Neural progenitor cell (in vitro differentiated cells): ENCODE measurements at regions not wholly inside any gene's neighbourhood (a gene's known extent, or its start where the extent isn't known, plus 50 kb on each side); places are given as distances from the start of the nearest gene placed in this dataset.

ENCODE experiments used
- DNase-seq: peaks from one replicate; pipeline ENCODE4 v3.0.0-alpha.2; 2016; ENCODE audit warnings: low spot score
- H2AFZ ChIP-seq: fragments of 200-600 bp; sonication (generic); replicated peaks from 2 replicates; pipeline ENCODE4 v1.6.1; 2016; ENCODE audit warnings: antibody characterized with exemption
- H3F3A ChIP-seq: fragments of 200-600 bp; sonication (generic); 2 replicates; pipeline ENCODE4 v1.6.1; 2016; ENCODE audit warnings: antibody characterized with exemption, low read depth
- H3K27ac ChIP-seq: fragments of 200-600 bp; sonication (generic); 2 replicates; pipeline ENCODE4 v1.5.1; 2016; ENCODE audit warnings: mild to moderate bottlenecking
- H3K27me3 ChIP-seq: fragments of 200-600 bp; sonication (generic); 2 replicates; pipeline ENCODE4 v1.6.1; 2016; ENCODE audit warnings: mild to moderate bottlenecking, moderate library complexity
- H3K36me3 ChIP-seq: fragments of 200-600 bp; sonication (generic); 2 replicates; pipeline ENCODE4 v1.5.1; 2016
- H3K4me1 ChIP-seq: fragments of 200-600 bp; sonication (generic); 2 replicates; pipeline ENCODE4 v1.6.1; 2016; ENCODE audit warnings: mixed run types
- H3K4me2 ChIP-seq: fragments of 200-600 bp; sonication (generic); 2 replicates; pipeline ENCODE4 v1.6.1; 2016
- H3K4me3 ChIP-seq: fragments of 200-600 bp; sonication (generic); 2 replicates; pipeline ENCODE4 v1.5.1; 2016
- H3K79me2 ChIP-seq: fragments of 200-600 bp; sonication (generic); 2 replicates; pipeline ENCODE4 v1.6.1; 2016; ENCODE audit warnings: low read depth
- H3K9ac ChIP-seq: fragments of 200-600 bp; sonication (generic); 2 replicates; pipeline ENCODE4 v1.6.1; 2016
- H3K9me3 ChIP-seq: fragments of 200-600 bp; sonication (generic); 2 replicates; pipeline ENCODE4 v1.5.1; 2016; ENCODE audit warnings: low read depth
- H4K20me1 ChIP-seq: fragments of 200-600 bp; sonication (generic); 2 replicates; pipeline ENCODE4 v1.6.1; 2016; ENCODE audit warnings: low read depth
- H3K27ac Mint-ChIP-seq: 3 replicates; pipeline ENCODE4 v1.8.0; 2021; ENCODE audit warnings: mixed read lengths
- H3K27me3 Mint-ChIP-seq: 2 replicates; pipeline ENCODE4 v1.8.0; 2022; ENCODE audit warnings: low read depth, mild to moderate bottlenecking, inconsistent platforms, moderate library complexity, mixed read lengths; ENCODE audit not compliant: insufficient read depth
- H3K36me3 Mint-ChIP-seq: 3 replicates; pipeline ENCODE4 v1.8.0; 2021; ENCODE audit warnings: mixed read lengths
- H3K4me1 Mint-ChIP-seq: 3 replicates; pipeline ENCODE4 v1.8.0; 2021; ENCODE audit warnings: mixed read lengths
- H3K4me3 Mint-ChIP-seq: 3 replicates; pipeline ENCODE4 v1.8.0; 2021; ENCODE audit warnings: mild to moderate bottlenecking, moderate library complexity, mixed read lengths
- H3K9me3 Mint-ChIP-seq: 3 replicates; pipeline ENCODE4 v1.8.0; 2020; ENCODE audit warnings: mixed read lengths
- CTCF ChIP-seq: fragments of 200-600 bp; sonication (generic); IDR thresholded peaks from 2 replicates; pipeline ENCODE4 v1.5.1; 2017; ENCODE audit warnings: antibody characterized with exemption, mild to moderate bottlenecking
- EZH2 ChIP-seq: fragments of 200-600 bp; sonication (generic); IDR thresholded peaks from 2 replicates; pipeline ENCODE4 v1.6.1; 2017; ENCODE audit warnings: antibody characterized with exemption, mild to moderate bottlenecking, moderate library complexity
- EZH2phosphoT487 ChIP-seq: fragments of 200-600 bp; sonication (generic); IDR thresholded peaks from 2 replicates; pipeline ENCODE4 v1.6.1; 2017; ENCODE audit warnings: antibody characterized with exemption

GRCh38 chr4:74583089-74583700 lies 138.3 kb downstream of the AREG start:
- no peaks in the 10 kb centered on the region for H3K27me3 ChIP-seq
- H3K4me2 ChIP-seq: no peak overlapping the region
- TF ChIP-seq CTCF: no peak
- DNase-seq: no peak
- H3K79me2 ChIP-seq: no peaks in the 10 kb centered on the region
- no peaks in the 10 kb centered on the region for H3K36me3 Mint-ChIP-seq
- H3F3A ChIP-seq: no peaks in the 10 kb centered on the region
- no peaks in the 10 kb centered on the region for H3K9me3 Mint-ChIP-seq
- no peak overlapping the region for H3K4me3 ChIP-seq
- no peaks in the 10 kb centered on the region for H3K36me3 ChIP-seq
- H3K4me3 Mint-ChIP-seq: no peak overlapping the region
- H3K4me1 ChIP-seq: no peaks in the 10 kb centered on the region
- no peak overlapping the region for H2AFZ ChIP-seq
- no peaks in the 10 kb centered on the region for H3K4me1 Mint-ChIP-seq
- H3K9me3 ChIP-seq: no peaks in the 10 kb centered on the region
- no peak overlapping the region for H3K27ac ChIP-seq
- H3K9ac ChIP-seq: no peak overlapping the region
- no peaks in the 10 kb centered on the region for H4K20me1 ChIP-seq
- H3K27me3 Mint-ChIP-seq: no peaks in the 10 kb centered on the region
- no peak overlapping the region for H3K27ac Mint-ChIP-seq

DNA sequence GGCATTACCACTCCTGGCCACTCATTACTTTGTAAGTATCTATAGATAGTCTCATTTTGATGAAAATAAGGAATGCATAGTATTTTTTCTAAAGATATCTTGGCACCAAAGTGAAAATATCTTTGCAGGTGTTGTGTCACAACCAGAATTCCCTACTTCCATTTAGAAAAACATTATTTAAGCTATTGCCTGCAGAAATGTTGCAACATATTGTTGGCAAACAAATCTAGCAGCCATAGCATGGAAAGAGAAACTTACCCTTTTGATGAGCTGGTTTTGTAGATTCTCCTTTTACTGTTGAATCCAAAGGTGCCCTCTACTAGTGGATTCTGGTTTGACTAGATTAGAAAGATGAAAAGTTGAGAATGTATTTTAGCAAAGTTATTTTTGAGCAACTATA lies 138.8 kb downstream of the AREG start:
- Mint-ChIP-seq H3K27me3 (no peaks in the 10 kb centered on the region), H3K9me3 (no peaks in the 10 kb centered on the region), H3K4me3 (no peak overlapping the region), H3K36me3 (no peaks in the 10 kb centered on the region), H3K27ac (no peak overlapping the region), H3K4me1 (no peaks in the 10 kb centered on the region)
- no peaks in the 10 kb centered on the region for H3K27me3 ChIP-seq
- no peaks in the 10 kb centered on the region for H3K9me3 ChIP-seq
- no peak overlapping the region for H3K4me2 ChIP-seq
- no peaks in the 10 kb centered on the region for H4K20me1 ChIP-seq
- H3K9ac ChIP-seq: no peak overlapping the region
- TF ChIP-seq EZH2phosphoT487 (no peak), CTCF (no peak), EZH2 (no peak)
- H3K27ac ChIP-seq: no peak overlapping the region
- no peaks in the 10 kb centered on the region for H3F3A ChIP-seq
- no peak for DNase-seq
- no peak overlapping the region for H3K4me3 ChIP-seq
- no peaks in the 10 kb centered on the region for H3K79me2 ChIP-seq
- H3K36me3 ChIP-seq: no peaks in the 10 kb centered on the region
- no peak overlapping the region for H2AFZ ChIP-seq
- H3K4me1 ChIP-seq: no peaks in the 10 kb centered on the region

DNA sequence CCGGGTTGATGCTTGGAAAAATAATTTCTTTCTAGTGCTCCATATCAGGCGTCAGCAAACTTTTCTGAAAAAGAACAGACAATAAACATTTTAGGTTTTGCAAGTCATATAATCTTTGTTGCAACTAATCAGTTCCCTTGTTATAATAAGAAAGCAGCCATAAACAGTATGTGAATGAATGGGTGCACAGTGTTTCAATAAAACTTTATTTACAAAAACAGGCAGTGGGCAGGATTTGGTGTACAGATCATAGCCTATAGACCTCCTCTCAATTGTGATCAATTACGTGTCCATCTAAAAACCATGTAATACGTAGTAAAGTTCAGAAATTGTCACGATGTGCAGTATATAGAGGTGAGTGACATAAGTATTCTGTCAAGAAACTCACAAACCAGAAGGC lies 143.4 kb downstream of the AREG start:
- Mint-ChIP-seq H3K36me3 (no peaks in the 10 kb centered on the region), H3K27me3 (no peaks in the 10 kb centered on the region), H3K9me3 (no peaks in the 10 kb centered on the region), H3K4me1 (no peaks in the 10 kb centered on the region), H3K27ac (no peak overlapping the region), H3K4me3 (no peak overlapping the region)
- no peak for DNase-seq
- no peak for TF ChIP-seq EZH2phosphoT487
- no peak for TF ChIP-seq EZH2
- TF ChIP-seq CTCF: no peak
- no peaks in the 10 kb centered on the region for H4K20me1 ChIP-seq
- H3K4me1 ChIP-seq: no peaks in the 10 kb centered on the region
- H3K79me2 ChIP-seq: no peaks in the 10 kb centered on the region
- H3K4me2 ChIP-seq: no peak overlapping the region
- no peak overlapping the region for H3K27ac ChIP-seq
- H3K36me3 ChIP-seq: no peaks in the 10 kb centered on the region
- H3K9me3 ChIP-seq: no peaks in the 10 kb centered on the region
- no peaks in the 10 kb centered on the region for H3K27me3 ChIP-seq
- no peak overlapping the region for H2AFZ ChIP-seq
- no peak overlapping the region for H3K4me3 ChIP-seq
- no peak overlapping the region for H3K9ac ChIP-seq
- H3F3A ChIP-seq: no peaks in the 10 kb centered on the region
